GM23248 (cell line): ENCODE measurements at regions not wholly inside any gene's neighbourhood (a gene's known extent, or its start where the extent isn't known, plus 50 kb on each side); places are given as distances from the start of the nearest gene placed in this dataset.

Experiments
- EZH2 ChIP-seq: fragments of 200-600 bp; sonication (generic); IDR thresholded peaks from 2 replicates; pipeline ENCODE4 v1.6.1; 2018; ENCODE audit warnings: antibody characterized with exemption, mild to moderate bottlenecking; ENCODE audit not compliant: insufficient read depth, poor library complexity, severe bottlenecking
- EZH2phosphoT487 ChIP-seq: fragments of 200-600 bp; sonication (generic); IDR thresholded peaks from 2 replicates; pipeline ENCODE4 v1.6.1; 2018; ENCODE audit warnings: antibody characterized with exemption, moderate library complexity, mild to moderate bottlenecking, low read depth; ENCODE audit not compliant: insufficient read depth

DNA sequence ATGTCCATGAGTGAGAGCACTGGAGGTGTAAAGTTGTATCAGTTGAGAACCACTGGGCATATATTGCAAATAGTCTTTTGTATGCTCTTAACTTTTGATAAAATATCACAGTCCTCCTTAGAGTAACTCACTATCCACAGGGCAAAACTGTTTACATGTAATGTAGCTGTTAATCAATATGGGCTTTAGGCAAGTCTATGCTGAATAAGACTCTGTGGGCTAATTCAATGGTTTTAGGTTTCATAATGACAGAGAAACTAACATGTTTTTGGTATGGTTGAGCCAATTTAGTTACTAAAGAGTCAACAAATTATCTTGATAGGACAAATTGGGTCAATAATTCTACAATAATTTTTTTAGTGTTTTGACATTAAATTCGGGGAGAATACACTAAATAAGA lies 1134.9 kb upstream of the FAM98A start:
- TF ChIP-seq EZH2, result no peak
- TF ChIP-seq EZH2phosphoT487, result no peak
